ENCODE measurements at regions not wholly inside any gene's neighbourhood (a gene's known extent, or its start where the extent isn't known, plus 50 kb on each side); places are given as distances from the start of the nearest gene placed in this dataset.

DNA sequence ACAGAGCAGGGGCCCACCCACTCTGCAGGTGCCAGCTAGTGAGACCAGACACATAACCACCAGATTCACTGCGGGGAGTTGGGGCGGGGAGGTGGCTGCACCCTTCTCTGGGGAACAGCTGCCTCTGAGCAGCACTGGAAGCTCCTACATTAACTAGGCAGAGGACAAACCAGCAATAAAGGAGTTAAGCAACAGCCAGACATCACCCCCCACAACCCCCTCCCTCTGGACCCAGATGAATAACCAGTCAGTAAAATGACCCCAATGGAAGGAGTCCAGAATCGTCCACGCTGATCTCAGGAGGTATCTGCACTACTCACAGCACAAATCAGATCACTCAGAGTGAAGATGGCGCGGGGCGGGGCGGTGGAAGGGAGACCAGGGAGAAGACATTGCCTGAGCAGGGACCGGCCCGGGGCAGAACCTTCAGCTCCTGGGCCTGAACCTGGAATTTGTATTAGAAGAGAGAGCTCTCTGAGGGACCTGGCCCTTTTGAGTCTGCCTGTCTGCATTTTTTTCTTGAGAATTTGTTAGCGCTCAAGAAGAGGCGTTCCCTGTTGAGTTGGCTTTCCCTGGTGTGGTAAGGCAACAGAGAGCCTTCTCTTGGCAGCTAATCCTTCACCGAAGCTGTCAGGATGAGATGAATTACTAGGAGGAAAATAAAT, 125.5 kb upstream of the NCAM1 start:
- no peak overlapping the region for H3K4me3 ChIP-seq
- TF ChIP-seq POLR2AphosphoS5 (IDR thresholded peaks at IDR 0.05) (no peak), POLR2A (IDR thresholded peaks at IDR 0.05) (no peak)
- TF ChIP-seq, protein P1, sequence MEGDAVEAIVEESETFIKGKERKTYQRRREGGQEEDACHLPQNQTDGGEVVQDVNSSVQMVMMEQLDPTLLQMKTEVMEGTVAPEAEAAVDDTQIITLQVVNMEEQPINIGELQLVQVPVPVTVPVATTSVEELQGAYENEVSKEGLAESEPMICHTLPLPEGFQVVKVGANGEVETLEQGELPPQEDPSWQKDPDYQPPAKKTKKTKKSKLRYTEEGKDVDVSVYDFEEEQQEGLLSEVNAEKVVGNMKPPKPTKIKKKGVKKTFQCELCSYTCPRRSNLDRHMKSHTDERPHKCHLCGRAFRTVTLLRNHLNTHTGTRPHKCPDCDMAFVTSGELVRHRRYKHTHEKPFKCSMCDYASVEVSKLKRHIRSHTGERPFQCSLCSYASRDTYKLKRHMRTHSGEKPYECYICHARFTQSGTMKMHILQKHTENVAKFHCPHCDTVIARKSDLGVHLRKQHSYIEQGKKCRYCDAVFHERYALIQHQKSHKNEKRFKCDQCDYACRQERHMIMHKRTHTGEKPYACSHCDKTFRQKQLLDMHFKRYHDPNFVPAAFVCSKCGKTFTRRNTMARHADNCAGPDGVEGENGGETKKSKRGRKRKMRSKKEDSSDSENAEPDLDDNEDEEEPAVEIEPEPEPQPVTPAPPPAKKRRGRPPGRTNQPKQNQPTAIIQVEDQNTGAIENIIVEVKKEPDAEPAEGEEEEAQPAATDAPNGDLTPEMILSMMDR (IDR thresholded peaks at IDR 0.05) = no peak
- no peaks in the 10 kb centered on the region for H3K4me1 ChIP-seq
- no peaks in the 10 kb centered on the region for H3K9me3 ChIP-seq
- DNase-seq (ENCODE audit: low spot score in 2 of 2) = no peak
- no peak overlapping the region for H3K27ac ChIP-seq
- intact Hi-C loops (cut with DNase I; ENCODE audit: low total_unique reads) = no loop called here
- H3K27me3 ChIP-seq = no peaks in the 10 kb centered on the region
- H3K36me3 ChIP-seq = no peaks in the 10 kb centered on the region

DNA sequence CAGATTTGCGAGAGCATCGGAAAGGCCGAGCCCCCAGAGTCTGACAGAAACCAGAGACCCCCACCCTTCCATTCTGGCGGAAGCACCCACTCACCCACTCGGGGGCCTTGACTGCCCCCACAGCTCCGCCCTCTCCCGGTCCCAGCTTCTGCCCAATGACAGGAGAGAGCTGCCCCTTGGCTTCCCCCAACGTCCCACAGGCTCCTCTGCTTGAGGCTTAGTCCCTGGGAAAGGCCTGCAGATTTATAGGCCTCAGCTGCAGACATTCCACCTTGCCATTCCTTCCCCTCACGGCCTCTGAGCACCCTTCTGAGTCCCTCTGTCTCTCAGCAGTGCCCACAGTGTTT, 125.0 kb upstream of the NCAM1 start:
- DNase-seq (ENCODE audit: low spot score in 2 of 2) = no peak
- H3K27ac ChIP-seq = no peak overlapping the region
- intact Hi-C loops (cut with DNase I; ENCODE audit: low total_unique reads) = no loop called here
- H3K36me3 ChIP-seq = no peaks in the 10 kb centered on the region
- no peaks in the 10 kb centered on the region for H3K27me3 ChIP-seq
- H3K9me3 ChIP-seq = no peaks in the 10 kb centered on the region
- no peak for TF ChIP-seq POLR2A (IDR thresholded peaks at IDR 0.05)
- TF ChIP-seq, protein P1 (IDR thresholded peaks at IDR 0.05) = no peak
- no peak for TF ChIP-seq POLR2AphosphoS5 (IDR thresholded peaks at IDR 0.05)
- no peaks in the 10 kb centered on the region for H3K4me1 ChIP-seq
- H3K4me3 ChIP-seq = no peak overlapping the region

DNA sequence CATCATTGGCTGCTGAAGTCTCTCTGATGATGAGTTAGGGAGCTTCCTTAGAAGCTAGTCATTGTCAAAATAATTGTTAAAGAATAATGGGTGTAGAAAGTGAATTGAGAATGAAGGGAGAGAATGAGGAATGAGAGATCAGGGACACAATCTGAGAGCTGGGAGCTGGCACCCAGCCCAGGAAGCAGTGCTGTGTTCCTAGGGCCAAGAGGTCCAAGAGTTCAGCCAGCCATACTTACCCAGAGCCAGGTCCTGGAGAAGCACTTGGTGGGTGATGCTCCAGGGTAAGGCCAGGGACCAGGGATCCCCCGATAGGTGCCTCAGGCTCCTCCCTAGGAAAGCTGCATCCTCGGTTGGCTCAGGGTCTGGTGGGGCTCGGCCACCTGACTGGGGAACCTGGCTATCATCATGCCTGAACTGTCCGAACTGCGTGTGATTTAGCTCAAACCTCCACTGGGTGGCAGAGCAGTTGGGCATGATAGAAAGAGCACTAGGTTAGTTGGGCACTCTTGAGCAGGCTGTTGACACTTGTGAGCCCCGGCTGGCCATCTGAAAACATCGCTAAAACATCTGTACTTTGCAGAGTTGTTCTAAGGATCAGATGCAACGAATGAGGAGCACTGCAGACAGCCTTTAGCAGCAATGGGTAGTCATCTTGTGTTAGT, 123.9 kb upstream of the NCAM1 start:
- no peak overlapping the region for H3K4me3 ChIP-seq
- DNase-seq (ENCODE audit: low spot score in 2 of 2) = no peak
- TF ChIP-seq POLR2AphosphoS5 (IDR thresholded peaks at IDR 0.05) = no peak
- TF ChIP-seq POLR2A (IDR thresholded peaks at IDR 0.05) = no peak
- TF ChIP-seq, protein P1 (IDR thresholded peaks at IDR 0.05) = no peak
- intact Hi-C loops (cut with DNase I; ENCODE audit: low total_unique reads) = no loop called here
- H3K36me3 ChIP-seq = no peaks in the 10 kb centered on the region
- no peaks in the 10 kb centered on the region for H3K4me1 ChIP-seq
- no peaks in the 10 kb centered on the region for H3K27me3 ChIP-seq
- H3K27ac ChIP-seq = no peak overlapping the region
- H3K9me3 ChIP-seq = no peaks in the 10 kb centered on the region

DNA sequence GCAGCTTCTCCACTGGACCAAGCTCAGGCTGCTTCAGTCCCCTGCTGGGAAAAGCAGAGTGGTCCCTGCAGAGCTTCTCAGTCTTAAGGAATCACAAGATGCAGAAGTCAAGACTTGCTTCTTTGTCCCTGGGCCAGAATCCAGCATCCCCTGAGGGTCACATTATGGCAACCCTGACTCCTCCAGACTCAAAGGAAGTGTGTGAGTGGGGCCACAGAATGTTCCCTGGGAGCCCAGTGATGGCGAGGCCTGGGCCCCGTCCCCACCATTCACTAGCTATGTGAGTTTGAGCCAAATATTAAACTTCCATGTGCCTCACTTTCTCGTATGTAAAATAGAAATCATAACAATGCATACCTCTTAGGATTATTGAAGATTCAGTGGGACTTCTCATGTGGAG, 122.2 kb upstream of the NCAM1 start:
- H3K36me3 ChIP-seq = no peaks in the 10 kb centered on the region
- intact Hi-C loops (cut with DNase I; ENCODE audit: low total_unique reads) = no loop called here
- no peaks in the 10 kb centered on the region for H3K4me1 ChIP-seq
- H3K27me3 ChIP-seq = no peaks in the 10 kb centered on the region
- no peak overlapping the region for H3K4me3 ChIP-seq
- TF ChIP-seq POLR2AphosphoS5 (IDR thresholded peaks at IDR 0.05) = no peak
- TF ChIP-seq POLR2A (IDR thresholded peaks at IDR 0.05) = no peak
- TF ChIP-seq, protein P1 (IDR thresholded peaks at IDR 0.05) = no peak
- H3K9me3 ChIP-seq = no peaks in the 10 kb centered on the region
- no peak overlapping the region for H3K27ac ChIP-seq
- DNase-seq (ENCODE audit: low spot score in 2 of 2) = no peak

DNA sequence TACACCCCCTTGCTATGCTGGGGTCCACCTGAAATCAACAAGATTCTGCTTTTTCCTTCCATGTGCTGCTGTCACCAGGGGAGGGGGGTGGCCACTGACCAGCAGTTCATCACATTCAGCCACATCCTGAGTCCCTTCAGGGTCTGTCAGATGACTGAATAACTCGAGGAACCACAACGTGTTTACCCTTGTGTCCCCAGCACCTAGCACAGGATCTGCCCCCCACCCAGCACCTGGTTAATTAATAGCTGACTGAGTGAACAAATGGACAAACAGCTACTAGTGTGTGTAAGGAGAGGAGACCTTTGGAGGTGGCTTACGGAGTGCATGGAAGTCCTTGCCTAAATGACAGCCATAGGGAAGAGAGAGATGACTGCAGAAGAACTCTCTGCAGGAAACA, 119.5 kb upstream of the NCAM1 start:
- intact Hi-C loops (cut with DNase I; ENCODE audit: low total_unique reads) = no loop called here
- no peaks in the 10 kb centered on the region for H3K4me1 ChIP-seq

More for the DNA sequence above, 119.5 kb upstream of the NCAM1 start:
- TF ChIP-seq POLR2AphosphoS5 (IDR thresholded peaks at IDR 0.05) = no peak
- TF ChIP-seq, protein P1 (IDR thresholded peaks at IDR 0.05) = no peak
- no peak for TF ChIP-seq POLR2A (IDR thresholded peaks at IDR 0.05)
- no peak overlapping the region for H3K27ac ChIP-seq
- no peaks in the 10 kb centered on the region for H3K9me3 ChIP-seq
- DNase-seq (ENCODE audit: low spot score in 2 of 2) = no peak
- H3K36me3 ChIP-seq = no peaks in the 10 kb centered on the region
- H3K27me3 ChIP-seq = no peaks in the 10 kb centered on the region
- no peak overlapping the region for H3K4me3 ChIP-seq

All from breast epithelium (tissue), 4 donors.